ENCODE measurements at regions not wholly inside any gene's neighbourhood (a gene's known extent, or its start where the extent isn't known, plus 50 kb on each side); places are given as distances from the start of the nearest gene placed in this dataset.

- no peak for TF ChIP-seq CTCF (IDR thresholded peaks at IDR 0.05; ENCODE audit: insufficient read depth, low read depth, low read length)
- H3K4me3 ChIP-seq (ENCODE audit: low read depth, low read length): no peak overlapping the region
- DNase-seq (ENCODE audit: low read depth): no peak
Measured at GRCh38 chr18:46297621-46298020, 193.4 kb downstream of the HAUS1 start.

GRCh38 chr18:46298511-46298910 is 194.3 kb downstream of the HAUS1 start:
- no peak overlapping the region for H3K4me3 ChIP-seq (ENCODE audit: low read depth, low read length)
- no peak for TF ChIP-seq CTCF (IDR thresholded peaks at IDR 0.05; ENCODE audit: insufficient read depth, low read depth, low read length)
- DNase-seq (ENCODE audit: low read depth): no peak

DNA sequence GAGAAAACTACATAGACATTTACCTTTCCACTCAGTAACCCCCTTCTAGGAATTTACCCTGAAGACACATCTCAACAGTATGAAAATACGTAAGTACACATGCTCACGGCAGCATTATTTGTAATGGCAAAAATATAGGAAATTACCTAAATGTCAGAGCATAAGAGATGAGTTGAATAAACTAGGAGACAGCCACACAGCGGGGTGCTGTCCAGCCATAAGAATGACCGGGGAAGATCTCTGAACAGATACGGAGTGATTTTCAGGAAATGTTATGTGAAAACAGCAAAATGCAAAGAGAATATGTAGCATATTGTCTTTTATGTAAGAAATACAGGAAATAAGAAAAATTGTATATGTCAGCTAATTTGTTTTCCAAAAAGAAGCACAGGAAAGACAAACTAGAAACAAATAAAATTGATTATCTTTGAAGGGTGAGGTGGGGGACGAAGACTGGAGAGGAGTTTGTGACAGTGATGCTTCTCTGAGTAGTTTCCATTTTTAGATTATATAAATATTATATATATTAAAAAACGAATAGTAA is 195.4 kb downstream of the HAUS1 start:
- DNase-seq (ENCODE audit: low read depth): no peak
- no peak for TF ChIP-seq CTCF (IDR thresholded peaks at IDR 0.05; ENCODE audit: insufficient read depth, low read depth, low read length)
- no peak overlapping the region for H3K4me3 ChIP-seq (ENCODE audit: low read depth, low read length)

- DNase-seq (ENCODE audit: low read depth): no peak
- H3K4me3 ChIP-seq (ENCODE audit: low read depth, low read length): no peak overlapping the region
- no peak for TF ChIP-seq CTCF (IDR thresholded peaks at IDR 0.05; ENCODE audit: insufficient read depth, low read depth, low read length)
Measured at GRCh38 chr18:46301081-46301480, 196.9 kb downstream of the HAUS1 start.

- no peak overlapping the region for H3K4me3 ChIP-seq (ENCODE audit: low read depth, low read length)
- no peak for TF ChIP-seq CTCF (IDR thresholded peaks at IDR 0.05; ENCODE audit: insufficient read depth, low read depth, low read length)
- DNase-seq (ENCODE audit: low read depth): no peak
Measured at GRCh38 chr18:46301571-46301970, 197.4 kb downstream of the HAUS1 start.

DNA sequence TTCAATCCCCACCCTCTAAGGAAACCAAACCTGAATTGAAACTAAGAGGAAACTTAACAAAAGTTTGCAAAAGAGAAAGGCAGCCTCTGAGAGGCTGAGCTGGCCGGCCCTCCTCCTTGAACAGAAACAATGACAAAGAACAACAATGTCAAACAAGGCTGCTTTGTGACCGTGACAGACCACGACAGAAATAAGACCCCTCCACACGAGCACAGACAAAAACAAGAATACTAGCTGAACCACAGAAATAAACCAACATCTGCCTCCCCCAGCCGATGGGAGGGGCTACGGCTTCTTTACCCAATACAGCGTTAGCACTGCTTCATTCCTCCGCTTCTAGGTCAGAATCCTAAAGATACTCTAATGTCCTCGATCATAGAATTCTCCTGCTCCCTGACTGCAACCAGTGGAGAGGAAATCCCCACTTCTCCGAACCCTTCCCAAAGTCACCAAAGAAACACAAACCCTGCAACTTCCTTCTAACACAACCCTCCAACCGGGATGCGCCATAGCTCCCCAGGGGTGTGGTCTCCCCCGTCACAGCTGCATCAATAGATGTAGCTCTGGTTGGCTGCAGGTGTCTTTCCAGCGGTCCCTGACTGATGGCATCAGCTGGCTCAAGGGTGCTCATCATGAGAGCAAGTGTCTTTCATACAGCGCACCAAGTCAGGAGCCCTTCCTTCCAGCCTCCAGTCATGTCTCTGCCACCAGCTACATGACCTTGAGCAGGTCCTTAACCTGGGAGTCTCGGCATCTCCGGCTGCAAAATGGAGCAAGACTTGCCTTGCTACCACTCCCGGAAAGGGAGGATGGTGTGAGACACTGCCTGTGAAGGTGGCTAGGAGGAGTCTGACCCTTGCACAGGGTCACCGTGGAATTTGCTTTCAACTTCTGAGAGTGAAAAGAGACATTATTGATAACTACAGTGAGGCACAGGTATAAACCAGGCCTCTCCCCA is 198.6 kb downstream of the HAUS1 start:
- H3K4me3 ChIP-seq (ENCODE audit: low read depth, low read length): no peak overlapping the region
- no peak for DNase-seq (ENCODE audit: low read depth)

More for the DNA sequence above, 198.6 kb downstream of the HAUS1 start:
- no peak for TF ChIP-seq CTCF (IDR thresholded peaks at IDR 0.05; ENCODE audit: insufficient read depth, low read depth, low read length)
